Fibroblast of lung (primary cell): ENCODE measurements at regions not wholly inside any gene's neighbourhood (a gene's known extent, or its start where the extent isn't known, plus 50 kb on each side); places are given as distances from the start of the nearest gene placed in this dataset.

Experiments
- EZH2 ChIP-seq: IDR thresholded peaks from 2 replicates; pipeline ENCODE4 v1.5.1; 2012; ENCODE audit warnings: low read length, control low read depth, mild to moderate bottlenecking; ENCODE audit errors: missing control alignments
- TF ChIP-seq, protein P1 (sequence below), 2 donors: IDR thresholded peaks in 1 of 2; conservative IDR thresholded peaks in 1 of 2; 1 replicate in 1 of 2; 2 replicates in 1 of 2; pipeline ENCODE4 v1.5.1; 2011 to 2012; ENCODE audit warnings: low read length in 2 of 2, control low read depth in 1 of 2, inconsistent platforms in 1 of 2, low read depth in 1 of 2, mild to moderate bottlenecking in 1 of 2

DNA sequence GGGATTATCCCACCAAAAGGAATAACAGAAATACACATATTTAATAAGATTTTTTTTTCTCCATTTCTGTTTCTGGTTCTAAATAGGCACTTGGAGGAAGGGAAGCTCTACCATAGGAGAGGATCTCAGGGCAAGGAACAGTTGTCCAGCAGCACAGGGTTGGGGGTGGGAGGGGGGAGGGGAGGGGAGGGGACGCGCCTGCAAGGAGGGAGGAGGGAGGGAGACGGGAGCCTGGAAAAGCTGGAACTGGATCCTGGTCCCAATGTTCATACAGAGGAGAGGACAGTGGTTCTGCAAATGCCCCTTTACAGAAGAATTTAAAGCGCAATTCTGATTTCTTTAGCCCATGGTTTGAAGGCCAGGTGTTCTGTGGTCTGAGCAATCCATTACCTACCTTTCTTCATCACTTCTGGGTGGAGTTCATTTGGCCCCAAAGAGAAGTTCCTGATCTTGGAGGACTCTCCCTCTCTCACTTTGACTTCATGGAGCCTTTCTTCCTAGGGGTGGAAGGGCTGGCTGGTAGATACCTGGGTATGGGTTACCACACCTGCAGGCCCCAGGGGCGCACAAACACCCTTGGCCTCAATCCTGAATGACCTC lies 348.9 kb upstream of the NCAM1 start:
- TF ChIP-seq, protein P1, sequence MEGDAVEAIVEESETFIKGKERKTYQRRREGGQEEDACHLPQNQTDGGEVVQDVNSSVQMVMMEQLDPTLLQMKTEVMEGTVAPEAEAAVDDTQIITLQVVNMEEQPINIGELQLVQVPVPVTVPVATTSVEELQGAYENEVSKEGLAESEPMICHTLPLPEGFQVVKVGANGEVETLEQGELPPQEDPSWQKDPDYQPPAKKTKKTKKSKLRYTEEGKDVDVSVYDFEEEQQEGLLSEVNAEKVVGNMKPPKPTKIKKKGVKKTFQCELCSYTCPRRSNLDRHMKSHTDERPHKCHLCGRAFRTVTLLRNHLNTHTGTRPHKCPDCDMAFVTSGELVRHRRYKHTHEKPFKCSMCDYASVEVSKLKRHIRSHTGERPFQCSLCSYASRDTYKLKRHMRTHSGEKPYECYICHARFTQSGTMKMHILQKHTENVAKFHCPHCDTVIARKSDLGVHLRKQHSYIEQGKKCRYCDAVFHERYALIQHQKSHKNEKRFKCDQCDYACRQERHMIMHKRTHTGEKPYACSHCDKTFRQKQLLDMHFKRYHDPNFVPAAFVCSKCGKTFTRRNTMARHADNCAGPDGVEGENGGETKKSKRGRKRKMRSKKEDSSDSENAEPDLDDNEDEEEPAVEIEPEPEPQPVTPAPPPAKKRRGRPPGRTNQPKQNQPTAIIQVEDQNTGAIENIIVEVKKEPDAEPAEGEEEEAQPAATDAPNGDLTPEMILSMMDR (conservative IDR thresholded peaks at IDR 0.05 in 1 of 2, IDR thresholded peaks at IDR 0.05 in 1 of 2; ENCODE audit: low read depth in 1 of 2, low read length in 2 of 2) = no peak
- TF ChIP-seq EZH2 = no peak
